ENCODE measurements at regions not wholly inside any gene's neighbourhood (a gene's known extent, or its start where the extent isn't known, plus 50 kb on each side); places are given as distances from the start of the nearest gene placed in this dataset.

DNA sequence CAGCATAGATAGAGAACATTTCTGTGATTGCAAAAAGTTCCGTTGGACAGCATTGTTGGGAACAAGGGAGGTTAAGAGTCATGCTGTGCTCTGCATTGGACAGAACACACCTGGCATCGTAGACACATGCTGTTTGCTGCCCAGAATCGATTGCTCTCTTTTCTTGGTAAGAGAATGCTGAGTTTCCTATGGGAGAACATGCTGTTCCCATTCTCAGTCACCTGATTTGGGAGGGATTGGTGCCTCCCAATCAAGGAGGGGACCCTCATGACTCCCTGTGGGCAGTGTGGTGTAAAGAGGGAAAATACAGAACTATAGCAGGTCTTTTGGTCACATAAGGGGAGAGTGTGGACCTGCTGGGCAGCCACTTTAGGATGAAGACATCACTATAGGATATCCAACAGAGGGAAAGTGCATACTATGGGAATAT is 555.4 kb upstream of the CLINT1 start:
- no peak overlapping the region for H3K27ac ChIP-seq (ENCODE audit: low read depth in 1 of 2, low read length in 2 of 2)
- no peaks in the 10 kb centered on the region for H3K4me1 ChIP-seq (ENCODE audit: insufficient read depth, low read length)
- H3K27me3 ChIP-seq (ENCODE audit: control insufficient read depth in 1 of 2, insufficient read depth in 2 of 2, low read length in 2 of 2) = no peaks in the 10 kb centered on the region
- ATAC-seq (ENCODE audit: poor library complexity) = no peak
- Mint-ChIP-seq H3K27ac (no peak overlapping the region), H3K36me3 (ENCODE audit: low read depth) (no peaks in the 10 kb centered on the region), H3K27me3 (no peaks in the 10 kb centered on the region), H3K4me1 (ENCODE audit: low read depth) (no peaks in the 10 kb centered on the region), H3K9me3 (no peaks in the 10 kb centered on the region), H3K4me3 (no peak overlapping the region)
- no peak overlapping the region for H3K4me3 ChIP-seq (ENCODE audit: low read length)
- intact Hi-C loops (cut with DNase I, micrococcal nuclease) = no loop called here
- TF ChIP-seq, protein P1, sequence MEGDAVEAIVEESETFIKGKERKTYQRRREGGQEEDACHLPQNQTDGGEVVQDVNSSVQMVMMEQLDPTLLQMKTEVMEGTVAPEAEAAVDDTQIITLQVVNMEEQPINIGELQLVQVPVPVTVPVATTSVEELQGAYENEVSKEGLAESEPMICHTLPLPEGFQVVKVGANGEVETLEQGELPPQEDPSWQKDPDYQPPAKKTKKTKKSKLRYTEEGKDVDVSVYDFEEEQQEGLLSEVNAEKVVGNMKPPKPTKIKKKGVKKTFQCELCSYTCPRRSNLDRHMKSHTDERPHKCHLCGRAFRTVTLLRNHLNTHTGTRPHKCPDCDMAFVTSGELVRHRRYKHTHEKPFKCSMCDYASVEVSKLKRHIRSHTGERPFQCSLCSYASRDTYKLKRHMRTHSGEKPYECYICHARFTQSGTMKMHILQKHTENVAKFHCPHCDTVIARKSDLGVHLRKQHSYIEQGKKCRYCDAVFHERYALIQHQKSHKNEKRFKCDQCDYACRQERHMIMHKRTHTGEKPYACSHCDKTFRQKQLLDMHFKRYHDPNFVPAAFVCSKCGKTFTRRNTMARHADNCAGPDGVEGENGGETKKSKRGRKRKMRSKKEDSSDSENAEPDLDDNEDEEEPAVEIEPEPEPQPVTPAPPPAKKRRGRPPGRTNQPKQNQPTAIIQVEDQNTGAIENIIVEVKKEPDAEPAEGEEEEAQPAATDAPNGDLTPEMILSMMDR (IDR thresholded peaks at IDR 0.05) = no peak
- no peaks in the 10 kb centered on the region for H3K9me3 ChIP-seq (ENCODE audit: control insufficient read depth in 1 of 2, insufficient read depth in 1 of 2, low read length in 2 of 2)
- ChIA-PET POLR2A (no interaction called here), CTCF (no interaction called here)
- no peak for DNase-seq
- no peaks in the 10 kb centered on the region for H3K36me3 ChIP-seq (ENCODE audit: insufficient read depth, low read length)

DNA sequence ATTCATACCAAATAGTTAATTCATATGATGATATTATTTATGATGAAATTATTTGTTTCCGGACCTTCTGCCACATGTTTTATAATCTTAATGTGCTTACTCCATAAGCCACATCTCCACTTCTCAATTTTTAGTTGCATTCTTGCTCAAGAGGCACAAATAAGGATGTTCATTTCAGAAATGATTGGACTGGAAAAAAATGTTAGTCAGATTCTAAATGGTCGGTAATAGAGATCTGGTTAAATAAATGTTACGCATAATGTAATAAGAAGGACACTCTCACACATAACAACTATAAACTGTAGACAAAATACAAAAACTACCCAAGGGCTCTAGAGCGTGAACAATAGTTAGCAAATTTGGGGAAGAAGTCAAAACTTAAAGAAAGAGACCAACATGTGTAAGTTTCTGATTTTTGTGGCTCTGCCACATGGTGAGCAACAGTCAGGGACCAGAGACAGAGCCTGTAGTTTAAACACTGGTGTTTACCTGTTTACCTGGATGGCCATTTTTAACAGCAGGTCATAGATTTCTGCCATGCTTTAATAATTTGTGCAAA is 554.3 kb upstream of the CLINT1 start:
- CTCF ChIA-PET = no interaction called here
- Histone ChIP-seq H3K27me3 (ENCODE audit: control insufficient read depth in 1 of 2, insufficient read depth in 2 of 2, low read length in 2 of 2) (no peaks in the 10 kb centered on the region), H3K9me3 (ENCODE audit: control insufficient read depth in 1 of 2, insufficient read depth in 1 of 2, low read length in 2 of 2) (no peaks in the 10 kb centered on the region), H3K4me1 (ENCODE audit: insufficient read depth, low read length) (no peaks in the 10 kb centered on the region), H3K27ac (ENCODE audit: low read depth in 1 of 2, low read length in 2 of 2) (no peak overlapping the region), H3K4me3 (ENCODE audit: low read length) (no peak overlapping the region), H3K36me3 (ENCODE audit: insufficient read depth, low read length) (no peaks in the 10 kb centered on the region)
- intact Hi-C loops (cut with DNase I, micrococcal nuclease) = no loop called here
- TF ChIP-seq, protein P1 (IDR thresholded peaks at IDR 0.05) = no peak
- no peak for ATAC-seq (ENCODE audit: poor library complexity)
- H3K27me3 Mint-ChIP-seq = no peaks in the 10 kb centered on the region
- no peak overlapping the region for H3K27ac Mint-ChIP-seq
- POLR2A ChIA-PET = no interaction called here
- no peaks in the 10 kb centered on the region for H3K36me3 Mint-ChIP-seq (ENCODE audit: low read depth)
- H3K9me3 Mint-ChIP-seq = no peaks in the 10 kb centered on the region
- no peaks in the 10 kb centered on the region for H3K4me1 Mint-ChIP-seq (ENCODE audit: low read depth)
- no peak overlapping the region for H3K4me3 Mint-ChIP-seq
- peak in 3 of 14 experiments; percentile 9 to 28 (median 17) for DNase-seq

DNA sequence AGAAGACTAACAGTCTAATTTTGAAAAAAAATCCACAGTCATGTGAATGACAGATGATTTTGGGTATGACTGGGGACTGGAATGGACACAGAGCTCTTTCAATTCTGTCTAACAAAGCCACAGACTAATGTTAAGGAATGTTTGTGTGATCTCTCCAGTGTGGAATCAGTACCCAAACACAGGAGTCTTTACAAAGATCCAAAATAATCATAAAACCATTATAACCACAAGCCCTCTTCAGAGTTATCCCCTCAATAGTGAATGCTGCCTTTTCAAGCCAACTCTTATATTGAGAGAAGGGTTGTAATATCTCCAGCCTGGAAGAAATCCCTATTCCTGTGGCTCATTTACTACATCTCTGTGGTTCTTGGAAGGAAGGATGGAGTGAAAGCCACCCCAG is 552.0 kb upstream of the CLINT1 start:
- no peak overlapping the region for H3K4me3 ChIP-seq (ENCODE audit: low read length)
- CTCF ChIA-PET = no interaction called here
- H3K27me3 ChIP-seq (ENCODE audit: control insufficient read depth in 1 of 2, insufficient read depth in 2 of 2, low read length in 2 of 2) = no peaks in the 10 kb centered on the region
- DNase-seq (no peak), ATAC-seq (ENCODE audit: poor library complexity) (no peak)
- Mint-ChIP-seq H3K4me1 (ENCODE audit: low read depth) (no peaks in the 10 kb centered on the region), H3K9me3 (no peaks in the 10 kb centered on the region), H3K27me3 (no peaks in the 10 kb centered on the region), H3K36me3 (ENCODE audit: low read depth) (no peaks in the 10 kb centered on the region), H3K27ac (no peak overlapping the region), H3K4me3 (no peak overlapping the region)
- intact Hi-C loops (cut with DNase I, micrococcal nuclease) = no loop called here
- H3K27ac ChIP-seq (ENCODE audit: low read depth in 1 of 2, low read length in 2 of 2) = no peak overlapping the region
- no peaks in the 10 kb centered on the region for H3K9me3 ChIP-seq (ENCODE audit: control insufficient read depth in 1 of 2, insufficient read depth in 1 of 2, low read length in 2 of 2)
- no peaks in the 10 kb centered on the region for H3K4me1 ChIP-seq (ENCODE audit: insufficient read depth, low read length)
- no peaks in the 10 kb centered on the region for H3K36me3 ChIP-seq (ENCODE audit: insufficient read depth, low read length)
- POLR2A ChIA-PET = no interaction called here
- TF ChIP-seq, protein P1 (IDR thresholded peaks at IDR 0.05) = no peak

Measured in CD4-positive, alpha-beta T cell (primary cell).